Esophagus mucosa (tissue), 1 donor: ENCODE measurements at regions not wholly inside any gene's neighbourhood (a gene's known extent, or its start where the extent isn't known, plus 50 kb on each side); places are given as distances from the start of the nearest gene placed in this dataset.
"Not testable (repeated sequence)": the region's sequence is repeated elsewhere in the genome, so short reads cannot be mapped to it uniquely, and the experiment has no call there.

Experiments
- ATAC-seq: fragments of 200-7000 bp; cut with Tn5 transposase; one replicate; pipeline ENCODE4 v1.9.1; 2020
- donor health status: DM: yes; HTN: yes; CAD: no.

- no peak for ATAC-seq
These were observed 61.3 kb upstream of the RNF38 start for GRCh38 chr9:36461323-36461722.

- ATAC-seq = not testable (repeated sequence)
These were observed 58.4 kb upstream of the RNF38 start for GRCh38 chr9:36458430-36458915.

GRCh38 chr9:36457836-36458429 is 57.9 kb upstream of the RNF38 start:
- ATAC-seq = no peak

GRCh38 chr9:36456480-36457065 is 56.5 kb upstream of the RNF38 start:
- no peak for ATAC-seq

GRCh38 chr9:36451949-36452348 is 51.9 kb upstream of the RNF38 start:
- no peak for ATAC-seq

- no peak for ATAC-seq
These were observed 50.2 kb upstream of the RNF38 start for GRCh38 chr9:36450110-36450732.
